ENCODE measurements at regions not wholly inside any gene's neighbourhood (a gene's known extent, or its start where the extent isn't known, plus 50 kb on each side); places are given as distances from the start of the nearest gene placed in this dataset.
A peak's percentile ranks its signal among the peaks of the same experiment; 100 is the strongest.

DNA sequence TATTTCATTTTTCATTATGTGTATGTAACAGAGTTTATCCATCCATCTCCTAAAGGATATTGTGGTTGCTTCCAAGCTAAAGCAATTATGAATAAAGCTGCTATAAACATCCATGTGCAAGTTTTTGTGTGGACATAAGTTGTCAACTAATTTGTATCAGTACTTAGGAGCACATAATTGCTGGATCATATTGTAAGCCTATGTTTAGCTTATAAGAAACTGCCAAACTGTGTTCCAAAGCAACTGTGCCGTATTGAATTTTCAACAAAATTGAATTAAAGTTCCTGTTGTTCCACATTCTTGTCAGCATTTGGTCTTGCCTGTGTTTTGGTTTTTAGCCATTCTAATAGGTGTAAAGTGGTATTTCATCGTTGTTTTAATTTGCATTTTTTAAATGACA lies 416.9 kb downstream of the SLC6A15 start:
- no peak for DNase-seq (ENCODE audit: low read depth, low spot score)
- H3K27me3 ChIP-seq (ENCODE audit: control insufficient read depth, extremely low read depth, insufficient read depth, low read length), result no peaks in the 10 kb centered on the region

DNA sequence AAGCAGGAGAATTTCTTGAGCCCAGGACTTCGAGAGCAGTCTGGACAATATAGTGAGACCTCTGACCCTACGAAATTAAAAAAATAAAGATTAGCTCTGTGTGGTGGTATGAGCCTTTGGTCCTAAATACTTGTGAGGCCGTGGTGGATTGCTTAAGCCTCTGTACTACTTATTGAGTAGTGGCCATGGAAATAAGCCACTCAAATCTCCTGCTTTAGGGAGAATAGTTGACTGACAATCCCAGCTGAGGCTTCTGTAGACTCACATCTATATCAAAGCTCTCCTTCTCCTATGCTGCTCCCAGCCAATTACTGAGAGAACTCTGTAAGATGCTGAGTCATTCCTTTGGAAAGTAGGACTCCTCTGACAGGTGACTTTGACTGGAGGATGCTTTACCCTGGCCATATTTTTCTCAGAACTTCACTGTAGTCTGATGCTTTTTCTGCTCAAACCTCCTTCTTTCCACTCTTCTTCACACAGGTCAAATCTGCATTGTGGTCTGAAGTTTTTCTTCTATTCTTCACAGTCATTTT lies 420.2 kb downstream of the SLC6A15 start:
- dilution Hi-C loops (cut with MboI; ENCODE audit: extremely low pct_ligation_motif_present, low sequenced_read_pairs), result no loop called here
- Histone ChIP-seq H3K27me3 (ENCODE audit: control insufficient read depth, extremely low read depth, insufficient read depth, low read length) (no peaks in the 10 kb centered on the region), H3K36me3 (ENCODE audit: control insufficient read depth in 2 of 2, extremely low read depth in 1 of 2, insufficient read depth in 2 of 2, low read length in 2 of 2) (no peaks in the 10 kb centered on the region), H3K4me3 (ENCODE audit: control insufficient read depth in 2 of 3, extremely low read depth in 1 of 3, insufficient read depth in 2 of 3, low read depth in 1 of 3, low read length in 3 of 3) (no peak overlapping the region), H3K4me1 (ENCODE audit: control insufficient read depth, extremely low read depth, insufficient read depth, low read length) (no peaks in the 10 kb centered on the region), H2AFZ (ENCODE audit: control insufficient read depth, low read length) (no peak overlapping the region), H3K79me2 (ENCODE audit: control insufficient read depth, insufficient read depth, low read length) (no peaks in the 10 kb centered on the region), H3K27ac (ENCODE audit: control insufficient read depth, insufficient read depth, low read length) (no peak overlapping the region), H3K9me1 (ENCODE audit: control insufficient read depth, extremely low read depth, insufficient read depth, low read length) (no peaks in the 10 kb centered on the region), H3K9ac (ENCODE audit: control insufficient read depth, extremely low read depth, insufficient read depth, low read length) (no peak overlapping the region), H3K9me3 (ENCODE audit: control insufficient read depth, low read depth, low read length) (no peaks in the 10 kb centered on the region), H3K4me2 (ENCODE audit: control insufficient read depth, extremely low read depth, insufficient read depth, low read depth, low read length) (no peak overlapping the region), H4K20me1 (ENCODE audit: control insufficient read depth, extremely low read depth, insufficient read depth, low read length) (no peaks in the 10 kb centered on the region)
- DNase-seq (ENCODE audit: low read depth, low spot score) (no peak), FAIRE-seq (peak; percentile 34)
- TF ChIP-seq, protein P1, sequence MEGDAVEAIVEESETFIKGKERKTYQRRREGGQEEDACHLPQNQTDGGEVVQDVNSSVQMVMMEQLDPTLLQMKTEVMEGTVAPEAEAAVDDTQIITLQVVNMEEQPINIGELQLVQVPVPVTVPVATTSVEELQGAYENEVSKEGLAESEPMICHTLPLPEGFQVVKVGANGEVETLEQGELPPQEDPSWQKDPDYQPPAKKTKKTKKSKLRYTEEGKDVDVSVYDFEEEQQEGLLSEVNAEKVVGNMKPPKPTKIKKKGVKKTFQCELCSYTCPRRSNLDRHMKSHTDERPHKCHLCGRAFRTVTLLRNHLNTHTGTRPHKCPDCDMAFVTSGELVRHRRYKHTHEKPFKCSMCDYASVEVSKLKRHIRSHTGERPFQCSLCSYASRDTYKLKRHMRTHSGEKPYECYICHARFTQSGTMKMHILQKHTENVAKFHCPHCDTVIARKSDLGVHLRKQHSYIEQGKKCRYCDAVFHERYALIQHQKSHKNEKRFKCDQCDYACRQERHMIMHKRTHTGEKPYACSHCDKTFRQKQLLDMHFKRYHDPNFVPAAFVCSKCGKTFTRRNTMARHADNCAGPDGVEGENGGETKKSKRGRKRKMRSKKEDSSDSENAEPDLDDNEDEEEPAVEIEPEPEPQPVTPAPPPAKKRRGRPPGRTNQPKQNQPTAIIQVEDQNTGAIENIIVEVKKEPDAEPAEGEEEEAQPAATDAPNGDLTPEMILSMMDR (optimal IDR thresholded peaks at IDR 0.05 in 1 of 3, IDR thresholded peaks at IDR 0.05 in 1 of 3, conservative IDR thresholded peaks at IDR 0.05 in 1 of 3; ENCODE audit: extremely low read depth in 1 of 3, insufficient read depth in 2 of 3, low read length in 3 of 3), result no peak
- TF ChIP-seq EZH2 (IDR thresholded peaks at IDR 0.05; ENCODE audit: low read length), result no peak

More for the DNA sequence above, 416.9 kb downstream of the SLC6A15 start:
- Histone ChIP-seq H3K9ac (ENCODE audit: control insufficient read depth, extremely low read depth, insufficient read depth, low read length) (no peak overlapping the region), H2AFZ (ENCODE audit: control insufficient read depth, low read length) (no peak overlapping the region), H3K4me1 (ENCODE audit: control insufficient read depth, extremely low read depth, insufficient read depth, low read length) (no peaks in the 10 kb centered on the region), H3K27ac (ENCODE audit: control insufficient read depth, insufficient read depth, low read length) (no peak overlapping the region), H3K9me3 (ENCODE audit: control insufficient read depth, low read depth, low read length) (no peaks in the 10 kb centered on the region), H3K9me1 (ENCODE audit: control insufficient read depth, extremely low read depth, insufficient read depth, low read length) (no peaks in the 10 kb centered on the region), H3K36me3 (ENCODE audit: control insufficient read depth in 2 of 2, extremely low read depth in 1 of 2, insufficient read depth in 2 of 2, low read length in 2 of 2) (no peaks in the 10 kb centered on the region), H4K20me1 (ENCODE audit: control insufficient read depth, extremely low read depth, insufficient read depth, low read length) (no peaks in the 10 kb centered on the region), H3K4me3 (ENCODE audit: control insufficient read depth in 2 of 3, extremely low read depth in 1 of 3, insufficient read depth in 2 of 3, low read depth in 1 of 3, low read length in 3 of 3) (no peak overlapping the region), H3K4me2 (ENCODE audit: control insufficient read depth, extremely low read depth, insufficient read depth, low read depth, low read length) (no peak overlapping the region), H3K79me2 (ENCODE audit: control insufficient read depth, insufficient read depth, low read length) (no peaks in the 10 kb centered on the region)
- TF ChIP-seq EZH2 (IDR thresholded peaks at IDR 0.05; ENCODE audit: low read length), result no peak
- TF ChIP-seq, protein P1 (optimal IDR thresholded peaks at IDR 0.05 in 1 of 3, IDR thresholded peaks at IDR 0.05 in 1 of 3, conservative IDR thresholded peaks at IDR 0.05 in 1 of 3; ENCODE audit: extremely low read depth in 1 of 3, insufficient read depth in 2 of 3, low read length in 3 of 3), result no peak
- dilution Hi-C loops (cut with MboI; ENCODE audit: extremely low pct_ligation_motif_present, low sequenced_read_pairs), result no loop called here
- no peak for FAIRE-seq

Data from keratinocyte (primary cell).